KMS-11 (cell line): ENCODE measurements at regions not wholly inside any gene's neighbourhood (a gene's known extent, or its start where the extent isn't known, plus 50 kb on each side); places are given as distances from the start of the nearest gene placed in this dataset.

Experiments used
- H2AFZ ChIP-seq: fragments of 200-600 bp; sonication (generic); 2 replicates; pipeline ENCODE4 v1.6.1; 2016; ENCODE audit warnings: antibody characterized with exemption, mixed run types, low read depth
- H3K27ac ChIP-seq: fragments of 200-600 bp; sonication (generic); 2 replicates; pipeline ENCODE4 v1.6.1; 2016; ENCODE audit warnings: mild to moderate bottlenecking, mixed run types
- H3K27me3 ChIP-seq: fragments of 200-600 bp; sonication (generic); 2 replicates; pipeline ENCODE4 v1.6.1; 2017; ENCODE audit warnings: mild to moderate bottlenecking, low read depth, mixed run types, moderate library complexity; ENCODE audit not compliant: insufficient read depth
- H3K36me3 ChIP-seq: fragments of 200-600 bp; sonication (generic); 2 replicates; pipeline ENCODE4 v1.6.1; 2017; ENCODE audit warnings: mild to moderate bottlenecking, mixed run types; ENCODE audit not compliant: insufficient read depth
- H3K4me1 ChIP-seq: fragments of 200-600 bp; sonication (generic); 2 replicates; pipeline ENCODE4 v1.6.1; 2016; ENCODE audit warnings: mild to moderate bottlenecking, low read depth, mixed run types; ENCODE audit not compliant: poor library complexity, severe bottlenecking
- H3K4me2 ChIP-seq: fragments of 200-600 bp; sonication (generic); 2 replicates; pipeline ENCODE4 v1.7.0; 2016; ENCODE audit warnings: mild to moderate bottlenecking, mixed run types
- H3K4me3 ChIP-seq: fragments of 200-600 bp; sonication (generic); IDR thresholded peaks from 2 replicates; pipeline ENCODE4 v1.6.1; 2017; ENCODE audit warnings: low read depth, low read length, mixed read lengths; ENCODE audit not compliant: insufficient read depth
- H3K79me2 ChIP-seq: fragments of 200-600 bp; sonication (generic); 2 replicates; pipeline ENCODE4 v1.6.1; 2016; ENCODE audit warnings: low read depth, mixed run types; ENCODE audit not compliant: insufficient read depth
- H3K9ac ChIP-seq: fragments of 200-600 bp; sonication (generic); 2 replicates; pipeline ENCODE4 v1.6.1; 2016; ENCODE audit warnings: mild to moderate bottlenecking, mixed run types
- H4K20me1 ChIP-seq: fragments of 200-600 bp; sonication (generic); 2 replicates; pipeline ENCODE4 v1.6.1; 2016; ENCODE audit warnings: mild to moderate bottlenecking, mixed run types; ENCODE audit not compliant: insufficient read depth
- TF ChIP-seq, protein P1 (sequence below): fragments of 200-600 bp; sonication (generic); conservative IDR thresholded peaks from 2 replicates; pipeline ENCODE4 v1.6.1; 2017; ENCODE audit warnings: low read depth, mild to moderate bottlenecking, antibody characterized with exemption, low read length, moderate library complexity, mixed read lengths

DNA sequence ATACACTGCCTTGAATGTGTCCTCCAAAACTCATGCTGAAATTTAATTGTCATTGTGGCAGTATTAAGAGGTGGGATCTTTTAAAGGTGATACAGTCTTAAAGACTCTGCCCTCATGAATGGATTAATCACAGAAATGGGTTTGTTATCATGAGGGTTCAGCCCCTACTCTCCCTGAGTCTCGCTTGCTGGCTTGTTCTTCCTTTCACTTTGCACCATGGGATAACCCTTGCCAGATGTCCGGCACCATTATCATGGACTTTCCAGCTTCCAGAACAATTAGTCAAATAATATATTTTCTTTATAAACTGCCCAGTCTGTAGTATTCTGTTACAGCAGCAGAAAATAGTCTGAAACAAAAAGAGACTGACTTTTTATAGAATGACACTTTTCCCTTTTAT is 67.9 kb upstream of the TENT5A start:
- TF ChIP-seq, protein P1, sequence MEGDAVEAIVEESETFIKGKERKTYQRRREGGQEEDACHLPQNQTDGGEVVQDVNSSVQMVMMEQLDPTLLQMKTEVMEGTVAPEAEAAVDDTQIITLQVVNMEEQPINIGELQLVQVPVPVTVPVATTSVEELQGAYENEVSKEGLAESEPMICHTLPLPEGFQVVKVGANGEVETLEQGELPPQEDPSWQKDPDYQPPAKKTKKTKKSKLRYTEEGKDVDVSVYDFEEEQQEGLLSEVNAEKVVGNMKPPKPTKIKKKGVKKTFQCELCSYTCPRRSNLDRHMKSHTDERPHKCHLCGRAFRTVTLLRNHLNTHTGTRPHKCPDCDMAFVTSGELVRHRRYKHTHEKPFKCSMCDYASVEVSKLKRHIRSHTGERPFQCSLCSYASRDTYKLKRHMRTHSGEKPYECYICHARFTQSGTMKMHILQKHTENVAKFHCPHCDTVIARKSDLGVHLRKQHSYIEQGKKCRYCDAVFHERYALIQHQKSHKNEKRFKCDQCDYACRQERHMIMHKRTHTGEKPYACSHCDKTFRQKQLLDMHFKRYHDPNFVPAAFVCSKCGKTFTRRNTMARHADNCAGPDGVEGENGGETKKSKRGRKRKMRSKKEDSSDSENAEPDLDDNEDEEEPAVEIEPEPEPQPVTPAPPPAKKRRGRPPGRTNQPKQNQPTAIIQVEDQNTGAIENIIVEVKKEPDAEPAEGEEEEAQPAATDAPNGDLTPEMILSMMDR, result no peak
- Histone ChIP-seq H4K20me1 (no peaks in the 10 kb centered on the region), H2AFZ (no peak overlapping the region), H3K36me3 (no peaks in the 10 kb centered on the region), H3K79me2 (no peaks in the 10 kb centered on the region), H3K4me2 (no peak overlapping the region), H3K4me1 (peaks cover 18% of the 10 kb centered on the region), H3K27me3 (no peaks in the 10 kb centered on the region), H3K4me3 (no peak overlapping the region), H3K27ac (no peak overlapping the region), H3K9ac (no peak overlapping the region)

DNA sequence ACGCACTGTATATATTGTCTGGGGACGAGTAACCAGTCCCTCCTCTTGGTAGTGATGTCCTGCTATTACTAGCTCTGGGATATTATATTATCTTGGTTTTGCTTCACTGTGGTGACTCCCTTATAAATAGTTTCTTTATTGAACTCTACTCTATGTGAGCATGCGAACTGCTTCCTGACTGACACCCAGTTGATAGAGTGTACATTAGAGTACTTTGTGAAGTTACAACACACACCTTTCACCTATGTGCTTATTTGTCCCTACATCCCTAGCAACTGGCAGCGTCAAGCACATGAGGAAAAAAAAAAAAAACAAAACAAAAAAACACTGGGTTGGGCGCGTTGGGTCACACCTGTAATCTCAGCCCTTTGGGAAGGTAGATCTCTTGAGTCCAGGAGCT is 67.3 kb upstream of the TENT5A start:
- H4K20me1 ChIP-seq, result no peaks in the 10 kb centered on the region
- no peak overlapping the region for H2AFZ ChIP-seq
- TF ChIP-seq, protein P1, result no peak
- H3K4me1 ChIP-seq, result peaks cover 18% of the 10 kb centered on the region
- no peak overlapping the region for H3K4me3 ChIP-seq
- no peak overlapping the region for H3K4me2 ChIP-seq
- H3K79me2 ChIP-seq, result no peaks in the 10 kb centered on the region
- no peak overlapping the region for H3K27ac ChIP-seq
- H3K27me3 ChIP-seq, result no peaks in the 10 kb centered on the region
- no peak overlapping the region for H3K9ac ChIP-seq
- no peaks in the 10 kb centered on the region for H3K36me3 ChIP-seq

DNA sequence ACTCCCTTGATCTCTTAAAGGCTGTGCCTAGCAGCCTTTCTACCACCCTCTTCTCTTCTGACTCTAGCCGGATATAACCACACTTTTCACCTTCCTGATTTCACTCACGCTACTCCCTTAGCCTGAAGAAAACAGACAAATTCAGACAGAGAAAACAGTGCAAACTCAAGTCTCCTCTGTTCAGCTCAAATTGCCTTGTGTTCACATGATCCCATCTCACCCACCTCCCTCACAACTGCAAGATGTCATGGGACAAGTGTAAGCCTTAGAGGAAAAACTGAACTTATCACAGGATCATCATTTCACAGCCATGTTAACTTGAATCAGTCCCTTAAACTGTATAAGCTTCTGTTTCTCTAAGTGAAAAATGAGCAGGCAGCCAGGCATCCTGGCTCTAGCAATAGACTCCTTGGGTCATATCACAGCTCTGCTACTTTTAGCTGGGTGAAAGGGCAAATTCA is 66.5 kb upstream of the TENT5A start:
- TF ChIP-seq, protein P1, result no peak
- H4K20me1 ChIP-seq, result no peaks in the 10 kb centered on the region
- no peak overlapping the region for H3K4me2 ChIP-seq
- no peak overlapping the region for H3K27ac ChIP-seq
- no peak overlapping the region for H3K9ac ChIP-seq
- H3K79me2 ChIP-seq, result no peaks in the 10 kb centered on the region
- H2AFZ ChIP-seq, result no peak overlapping the region
- peaks cover 18% of the 10 kb centered on the region for H3K4me1 ChIP-seq
- H3K27me3 ChIP-seq, result no peaks in the 10 kb centered on the region
- no peaks in the 10 kb centered on the region for H3K36me3 ChIP-seq
- H3K4me3 ChIP-seq, result no peak overlapping the region

DNA sequence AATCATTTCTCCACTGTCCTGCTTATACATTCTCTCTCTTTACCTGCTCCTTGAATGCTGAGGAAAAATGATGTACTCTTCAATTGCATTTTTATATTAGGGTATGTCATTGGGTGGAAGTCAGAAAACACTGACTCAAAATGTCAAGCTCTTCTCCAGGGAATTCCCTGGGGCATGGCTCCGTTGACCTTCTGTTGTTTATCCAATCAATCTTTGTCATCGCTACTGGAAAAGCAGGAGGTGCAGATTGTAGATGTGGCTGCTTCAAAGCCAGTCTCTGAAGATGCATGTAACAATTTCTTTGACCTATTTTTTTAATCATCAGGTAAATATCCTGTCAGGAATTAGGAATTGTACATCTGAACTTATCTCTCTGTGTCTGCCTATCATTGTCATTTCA is 63.9 kb upstream of the TENT5A start:
- H3K4me2 ChIP-seq, result no peak overlapping the region
- peaks cover 10% of the 10 kb centered on the region for H3K4me1 ChIP-seq
- H3K27ac ChIP-seq, result no peak overlapping the region
- no peaks in the 10 kb centered on the region for H4K20me1 ChIP-seq
- TF ChIP-seq, protein P1, result no peak
- H3K36me3 ChIP-seq, result no peaks in the 10 kb centered on the region
- H3K9ac ChIP-seq, result no peak overlapping the region
- no peaks in the 10 kb centered on the region for H3K79me2 ChIP-seq
- no peaks in the 10 kb centered on the region for H3K27me3 ChIP-seq
- no peak overlapping the region for H2AFZ ChIP-seq
- H3K4me3 ChIP-seq, result no peak overlapping the region
